ENCODE measurements at regions not wholly inside any gene's neighbourhood (a gene's known extent, or its start where the extent isn't known, plus 50 kb on each side); places are given as distances from the start of the nearest gene placed in this dataset.

DNA sequence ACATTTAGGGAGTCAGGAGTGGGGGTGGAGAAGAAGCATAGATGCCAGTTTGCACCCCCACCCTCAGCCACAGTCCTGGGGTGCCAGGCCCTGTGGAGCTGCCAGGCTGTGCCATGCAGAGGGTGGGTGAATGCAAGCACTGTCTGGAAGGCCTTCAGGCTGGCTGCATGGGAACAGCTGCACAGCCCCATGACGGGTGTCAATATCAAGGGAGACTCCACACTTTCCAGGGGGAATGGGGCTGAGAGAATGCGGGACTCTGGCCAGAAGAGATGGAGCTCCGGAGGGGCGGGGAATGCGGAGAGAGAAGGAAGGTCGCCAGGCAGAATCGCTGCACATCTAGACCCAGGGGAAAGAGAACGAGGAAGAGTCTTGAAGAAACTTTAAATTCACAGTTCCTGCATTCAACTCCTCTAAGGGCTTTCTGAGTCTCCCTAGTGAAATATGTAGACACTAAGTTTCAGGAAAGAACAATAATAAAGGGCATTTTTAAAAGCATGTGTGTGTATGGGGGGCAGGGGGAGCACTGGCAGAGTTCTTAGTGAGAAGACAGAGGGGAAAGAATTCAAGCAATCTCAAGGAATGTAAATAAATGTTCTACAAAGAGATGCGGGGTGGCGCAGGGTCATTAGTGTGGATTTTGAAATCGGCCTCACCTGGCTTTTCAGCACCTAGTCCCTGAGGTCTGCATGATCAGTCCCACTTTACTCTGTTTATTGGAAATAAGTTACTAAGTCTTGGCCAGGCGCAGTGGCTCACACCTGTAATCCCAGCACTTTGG lies 59.1 kb downstream of the BOD1 start:
- Histone ChIP-seq H2AFZ (ENCODE audit: low read depth, low read length, poor library complexity, severe bottlenecking) (no peak overlapping the region), H3K9me2 (ENCODE audit: insufficient read depth) (no peaks in the 10 kb centered on the region), H3K4me3 (replicated peaks in 1 of 2; ENCODE audit: low read depth in 1 of 2, low read length in 2 of 2) (no peak overlapping the region), H3K9ac (ENCODE audit: low read length) (no peak overlapping the region), H3K36me3 (ENCODE audit: control insufficient read depth in 1 of 2, insufficient read depth in 2 of 2, low read length in 2 of 2) (no peaks in the 10 kb centered on the region), H3K27me3 (ENCODE audit: insufficient read depth, low read length) (no peaks in the 10 kb centered on the region), H4K20me1 (ENCODE audit: insufficient read depth) (no peaks in the 10 kb centered on the region), H3K27ac (ENCODE audit: low read depth, low read length) (no peak overlapping the region), H3K79me2 (ENCODE audit: insufficient read depth, low read length) (no peaks in the 10 kb centered on the region), H3K4me1 (ENCODE audit: control insufficient read depth in 1 of 2, insufficient read depth in 2 of 2, low read length in 2 of 2) (no peaks in the 10 kb centered on the region), H3K9me3 (ENCODE audit: control insufficient read depth in 1 of 2, insufficient read depth in 1 of 2, low read depth in 1 of 2, low read length in 2 of 2) (peaks cover 0 to 1% of the 10 kb centered on the region in 2 experiments; a peak in 1 of 4 replicates), H3K4me2 (ENCODE audit: low read length) (no peak overlapping the region)
- no peak for ATAC-seq
- RAD21 ChIA-PET (ENCODE audit: low non-redundant PET in 1 of 2, low total read pairs in 2 of 2, uncharacterized antibody in 2 of 2, unreplicated experiment in 2 of 2): no interaction called here
- CTCF ChIA-PET: interaction anchor here (1.2 kb wide), 1 partner anchor 263 kb away, joined by 4 read pairs; no protein-coding TSS in a partner anchor
- no peak for DNase-seq (ENCODE audit: low read depth, low spot score)
- POLR2A ChIA-PET: no interaction called here
- intact Hi-C loops (cut with micrococcal nuclease): no loop called here
- TF ChIP-seq, protein P1, sequence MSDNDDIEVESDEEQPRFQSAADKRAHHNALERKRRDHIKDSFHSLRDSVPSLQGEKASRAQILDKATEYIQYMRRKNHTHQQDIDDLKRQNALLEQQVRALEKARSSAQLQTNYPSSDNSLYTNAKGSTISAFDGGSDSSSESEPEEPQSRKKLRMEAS (IDR thresholded peaks at IDR 0.05): no peak
- no peak for TF ChIP-seq EGR1 (IDR thresholded peaks at IDR 0.05; ENCODE audit: low read depth)
- no peak for TF ChIP-seq JUND (IDR thresholded peaks at IDR 0.05)
- TF ChIP-seq, protein P2, sequence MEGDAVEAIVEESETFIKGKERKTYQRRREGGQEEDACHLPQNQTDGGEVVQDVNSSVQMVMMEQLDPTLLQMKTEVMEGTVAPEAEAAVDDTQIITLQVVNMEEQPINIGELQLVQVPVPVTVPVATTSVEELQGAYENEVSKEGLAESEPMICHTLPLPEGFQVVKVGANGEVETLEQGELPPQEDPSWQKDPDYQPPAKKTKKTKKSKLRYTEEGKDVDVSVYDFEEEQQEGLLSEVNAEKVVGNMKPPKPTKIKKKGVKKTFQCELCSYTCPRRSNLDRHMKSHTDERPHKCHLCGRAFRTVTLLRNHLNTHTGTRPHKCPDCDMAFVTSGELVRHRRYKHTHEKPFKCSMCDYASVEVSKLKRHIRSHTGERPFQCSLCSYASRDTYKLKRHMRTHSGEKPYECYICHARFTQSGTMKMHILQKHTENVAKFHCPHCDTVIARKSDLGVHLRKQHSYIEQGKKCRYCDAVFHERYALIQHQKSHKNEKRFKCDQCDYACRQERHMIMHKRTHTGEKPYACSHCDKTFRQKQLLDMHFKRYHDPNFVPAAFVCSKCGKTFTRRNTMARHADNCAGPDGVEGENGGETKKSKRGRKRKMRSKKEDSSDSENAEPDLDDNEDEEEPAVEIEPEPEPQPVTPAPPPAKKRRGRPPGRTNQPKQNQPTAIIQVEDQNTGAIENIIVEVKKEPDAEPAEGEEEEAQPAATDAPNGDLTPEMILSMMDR (IDR thresholded peaks at IDR 0.05 in 2 of 3, conservative IDR thresholded peaks at IDR 0.05 in 1 of 3; ENCODE audit: borderline replicate concordance in 1 of 3, insufficient read depth in 1 of 3, low read depth in 2 of 3, low read length in 2 of 3): no peak
- TF ChIP-seq ELF1 (IDR thresholded peaks at IDR 0.05; ENCODE audit: borderline replicate concordance, low read depth): no peak
- TF ChIP-seq RAD21 (IDR thresholded peaks at IDR 0.05; ENCODE audit: low read depth): no peak
- TF ChIP-seq SRF (IDR thresholded peaks at IDR 0.05; ENCODE audit: low read depth): no peak
- no TSS peak for BruUV-seq (replicated peaks)

All from HCT116 (cell line).